GM21528 (cell line): ENCODE measurements at regions not wholly inside any gene's neighbourhood (a gene's known extent, or its start where the extent isn't known, plus 50 kb on each side); places are given as distances from the start of the nearest gene placed in this dataset.

Experiments used
- ATAC-seq: cut with Tn5 transposase; IDR thresholded peaks from one replicate; pipeline ENCODE4 v1.9.1; 2021; ENCODE audit warnings: mild to moderate bottlenecking, moderate library complexity; ENCODE audit not compliant: unreplicated experiment, low FRiP score

- no peak for ATAC-seq
Observed at GRCh38 chr7:153005750-153006435, 246.3 kb downstream of the ACTR3B start.

GRCh38 chr7:153006452-153006851 is 246.9 kb downstream of the ACTR3B start:
- no peak for ATAC-seq

GRCh38 chr7:153006911-153007310 is 247.4 kb downstream of the ACTR3B start:
- ATAC-seq, result no peak

- no peak for ATAC-seq
Observed at GRCh38 chr7:153010416-153010815, 250.9 kb downstream of the ACTR3B start.

- ATAC-seq, result no peak
Observed at GRCh38 chr7:153012203-153012602, 252.7 kb downstream of the ACTR3B start.

GRCh38 chr7:153017223-153017622 is 257.7 kb downstream of the ACTR3B start:
- ATAC-seq, result no peak

- ATAC-seq, result no peak
Observed at GRCh38 chr7:153021542-153021941, 262.0 kb downstream of the ACTR3B start.

- ATAC-seq, result no peak
Observed at GRCh38 chr7:153022475-153023193, 263.1 kb downstream of the ACTR3B start.

- ATAC-seq, result no peak
Observed at GRCh38 chr7:153023194-153023592, 263.6 kb downstream of the ACTR3B start.

- no peak for ATAC-seq
Observed at GRCh38 chr7:153027210-153027609, 267.7 kb downstream of the ACTR3B start.

- no peak for ATAC-seq
Observed at GRCh38 chr7:153027904-153028303, 268.4 kb downstream of the ACTR3B start.

- no peak for ATAC-seq
Observed at GRCh38 chr7:153030976-153031375, 271.4 kb downstream of the ACTR3B start.

GRCh38 chr7:153034791-153035190 is 275.2 kb downstream of the ACTR3B start:
- no peak for ATAC-seq

- ATAC-seq, result no peak
Observed at GRCh38 chr7:153036396-153037063, 277.0 kb downstream of the ACTR3B start.

GRCh38 chr7:153043440-153043839 is 283.9 kb downstream of the ACTR3B start:
- ATAC-seq, result no peak

- no peak for ATAC-seq
Observed at GRCh38 chr7:153044981-153045380, 285.4 kb downstream of the ACTR3B start.

- no peak for ATAC-seq
Observed at GRCh38 chr7:153047079-153047959, 287.8 kb downstream of the ACTR3B start.

GRCh38 chr7:153052206-153052605 is 292.7 kb downstream of the ACTR3B start:
- ATAC-seq, result no peak

GRCh38 chr7:153061910-153062528 is 302.5 kb downstream of the ACTR3B start:
- ATAC-seq, result no peak

- no peak for ATAC-seq
Observed at GRCh38 chr7:153065051-153065450, 305.5 kb downstream of the ACTR3B start.
